ENCODE measurements at regions not wholly inside any gene's neighbourhood (a gene's known extent, or its start where the extent isn't known, plus 50 kb on each side); places are given as distances from the start of the nearest gene placed in this dataset.

- TF ChIP-seq CTCF (optimal IDR thresholded peaks at IDR 0.05 in 1 of 3, IDR thresholded peaks at IDR 0.05 in 1 of 3, conservative IDR thresholded peaks at IDR 0.05 in 1 of 3; ENCODE audit: extremely low read depth in 1 of 3, insufficient read depth in 2 of 3, low read length in 3 of 3) = peak; percentile 42 to 61 (median 60)
- TF ChIP-seq EZH2 (IDR thresholded peaks at IDR 0.05; ENCODE audit: low read length) = no peak
Measured at GRCh38 chr7:24381894-24382505, 98.0 kb downstream of the NPY start.

Data from keratinocyte (primary cell).